Kidney (tissue), 13 donors: ENCODE measurements at regions not wholly inside any gene's neighbourhood (a gene's known extent, or its start where the extent isn't known, plus 50 kb on each side); places are given as distances from the start of the nearest gene placed in this dataset.

Source experiments
- DNase-seq, 5 donors: peaks; one replicate each; pipeline ENCODE4 v3.0.0-alpha.2; 2013 to 2020
- FAIRE-seq: peaks from 2 replicates; lab custom pipeline; 2012; peaks lifted over from hg19 to GRCh38; lab: Jason Lieb, UNC
- H3K27ac ChIP-seq, 2 donors: one replicate each; pipeline ENCODE4 v1.7.0; 2013; ENCODE audit warnings: low read depth in 2 of 2, low read length in 2 of 2, inconsistent platforms in 1 of 2
- H3K27me3 ChIP-seq: one replicate; pipeline ENCODE4 v1.7.1; 2013; ENCODE audit warnings: low read length, inconsistent platforms; ENCODE audit not compliant: control insufficient read depth, insufficient read depth
- H3K36me3 ChIP-seq, 3 donors: one replicate each; pipeline versions ENCODE4 v1.7.0 to v1.7.1; 2013; ENCODE audit warnings: low read length in 3 of 3, control low read depth in 1 of 3, inconsistent platforms in 1 of 3; ENCODE audit not compliant: insufficient read depth in 3 of 3, control insufficient read depth in 2 of 3
- H3K4me1 ChIP-seq, 3 donors: one replicate each; pipeline versions ENCODE4 v1.7.0 to v1.7.1; 2013; ENCODE audit warnings: low read length in 3 of 3, inconsistent platforms in 1 of 3, low read depth in 1 of 3; ENCODE audit not compliant: control insufficient read depth in 2 of 3, insufficient read depth in 2 of 3
- H3K4me3 ChIP-seq, 3 donors: one replicate each; pipeline versions ENCODE4 v1.7.0 to v1.8.1; 2013; ENCODE audit warnings: low read length in 3 of 3, control low read depth in 1 of 3, inconsistent platforms in 1 of 3
- H3K9ac ChIP-seq, 3 donors: one replicate each; pipeline versions ENCODE4 v1.7.0 to v1.7.1; 2013; ENCODE audit warnings: low read length in 3 of 3, control low read depth in 1 of 3, inconsistent platforms in 1 of 3
- H3K9me3 ChIP-seq, 3 donors: one replicate each; pipeline versions ENCODE4 v1.7.0 to v1.7.1; 2013; ENCODE audit warnings: low read length in 3 of 3, control low read depth in 1 of 3, inconsistent platforms in 1 of 3; ENCODE audit not compliant: control insufficient read depth in 2 of 3, insufficient read depth in 1 of 3
- intact Hi-C: fragments of 100-400 bp; cut with DNase I; formaldehyde crosslinking; loops from one replicate; pipeline ENCODE4 v1.11.1; 2022
- TF ChIP-seq, protein P1 (sequence below): IDR thresholded peaks from 3 replicates; pipeline ENCODE4 v1.5.1; 2012; ENCODE audit warnings: mild to moderate bottlenecking, moderate library complexity, borderline replicate concordance; ENCODE audit not compliant: insufficient read depth; ENCODE audit errors: extremely low read depth
- donor health status: control.
- donor health status: control.
- donor health status: control.
- donor health status: control.
- donor health status: control.
- donor health status: DM: yes; HTN: yes; CAD: no.
- donor health status: Normal renal cell carcinoma (clear cell type).

DNA sequence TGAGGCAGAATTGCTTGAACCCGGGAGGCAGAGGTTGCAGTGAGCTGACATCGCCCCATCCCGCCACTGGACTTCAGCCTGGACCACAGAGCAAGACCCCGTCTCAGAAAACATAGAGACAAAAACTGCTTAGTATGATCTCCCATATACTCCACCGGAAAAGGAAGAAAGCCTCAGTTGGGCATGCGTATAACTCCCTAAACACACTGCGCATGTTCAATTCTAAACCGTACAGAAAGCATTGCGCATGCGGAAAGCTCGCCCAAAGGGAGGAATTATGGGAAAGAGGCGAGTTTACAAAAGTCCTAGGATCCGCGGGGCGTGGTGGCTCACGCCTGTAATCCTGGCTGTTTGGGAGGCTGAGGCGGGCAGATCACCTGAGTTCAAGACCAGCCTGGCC, 312.7 kb upstream of the ERCC4 start:
- Histone ChIP-seq H3K9me3 (no peaks in the 10 kb centered on the region), H3K36me3 (no peaks in the 10 kb centered on the region), H3K27ac (no peak overlapping the region), H3K9ac (no peak overlapping the region), H3K4me1 (no peaks in the 10 kb centered on the region), H3K27me3 (no peaks in the 10 kb centered on the region), H3K4me3 (no peak overlapping the region)
- TF ChIP-seq, protein P1, sequence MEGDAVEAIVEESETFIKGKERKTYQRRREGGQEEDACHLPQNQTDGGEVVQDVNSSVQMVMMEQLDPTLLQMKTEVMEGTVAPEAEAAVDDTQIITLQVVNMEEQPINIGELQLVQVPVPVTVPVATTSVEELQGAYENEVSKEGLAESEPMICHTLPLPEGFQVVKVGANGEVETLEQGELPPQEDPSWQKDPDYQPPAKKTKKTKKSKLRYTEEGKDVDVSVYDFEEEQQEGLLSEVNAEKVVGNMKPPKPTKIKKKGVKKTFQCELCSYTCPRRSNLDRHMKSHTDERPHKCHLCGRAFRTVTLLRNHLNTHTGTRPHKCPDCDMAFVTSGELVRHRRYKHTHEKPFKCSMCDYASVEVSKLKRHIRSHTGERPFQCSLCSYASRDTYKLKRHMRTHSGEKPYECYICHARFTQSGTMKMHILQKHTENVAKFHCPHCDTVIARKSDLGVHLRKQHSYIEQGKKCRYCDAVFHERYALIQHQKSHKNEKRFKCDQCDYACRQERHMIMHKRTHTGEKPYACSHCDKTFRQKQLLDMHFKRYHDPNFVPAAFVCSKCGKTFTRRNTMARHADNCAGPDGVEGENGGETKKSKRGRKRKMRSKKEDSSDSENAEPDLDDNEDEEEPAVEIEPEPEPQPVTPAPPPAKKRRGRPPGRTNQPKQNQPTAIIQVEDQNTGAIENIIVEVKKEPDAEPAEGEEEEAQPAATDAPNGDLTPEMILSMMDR: no peak
- FAIRE-seq (no peak), DNase-seq (no peak)
- intact Hi-C loops: no loop called here

DNA sequence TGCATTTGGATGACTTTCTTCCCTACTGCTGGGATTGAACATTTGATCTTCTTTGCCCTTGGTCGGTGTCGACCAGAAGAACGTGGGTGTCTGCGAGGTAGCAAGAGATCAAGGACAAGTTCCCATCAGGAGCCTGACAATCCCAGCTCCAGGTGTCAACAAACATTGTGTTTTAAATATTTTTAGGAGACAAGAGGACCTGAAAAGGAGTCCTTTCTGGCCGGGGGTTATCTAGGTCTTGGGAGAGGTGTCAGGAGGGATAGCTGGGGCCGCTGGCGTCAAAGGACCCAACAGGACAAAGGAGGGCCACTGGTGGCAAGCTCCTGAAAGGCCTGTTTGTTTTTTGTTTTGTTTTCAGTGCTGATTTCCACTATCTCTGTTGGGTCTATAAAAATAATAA, 308.4 kb upstream of the ERCC4 start:
- no peak for FAIRE-seq
- no peak for DNase-seq
- Histone ChIP-seq H3K4me1 (no peaks in the 10 kb centered on the region), H3K9me3 (no peaks in the 10 kb centered on the region), H3K27ac (no peak overlapping the region), H3K36me3 (no peaks in the 10 kb centered on the region), H3K27me3 (no peaks in the 10 kb centered on the region), H3K9ac (no peak overlapping the region), H3K4me3 (no peak overlapping the region)
- TF ChIP-seq, protein P1: no peak
- intact Hi-C loops: no loop called here

DNA sequence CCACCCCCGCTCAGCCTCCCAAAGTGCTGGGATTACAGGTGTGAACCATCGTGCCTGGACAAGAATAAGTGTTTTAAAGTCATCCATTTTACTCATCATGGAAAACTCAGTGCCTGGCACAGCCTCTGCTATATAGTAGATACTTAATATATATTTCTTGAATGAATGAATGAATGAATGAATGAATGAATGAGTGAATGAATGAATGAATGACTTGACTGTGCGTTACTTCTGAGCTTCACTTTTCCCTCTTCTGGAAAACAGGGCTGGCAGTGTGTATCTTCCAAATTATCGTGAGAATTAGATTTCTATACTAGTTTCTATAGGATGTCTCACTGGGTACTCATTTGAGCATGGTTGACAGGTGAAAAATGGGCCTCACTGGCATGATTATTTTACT, 307.3 kb upstream of the ERCC4 start:
- FAIRE-seq (no peak), DNase-seq (no peak)
- no peaks in the 10 kb centered on the region for H3K36me3 ChIP-seq
- H3K4me3 ChIP-seq: no peak overlapping the region
- no peaks in the 10 kb centered on the region for H3K27me3 ChIP-seq
- no peaks in the 10 kb centered on the region for H3K4me1 ChIP-seq
- TF ChIP-seq, protein P1: no peak
- intact Hi-C loops: no loop called here
- no peaks in the 10 kb centered on the region for H3K9me3 ChIP-seq
- no peak overlapping the region for H3K9ac ChIP-seq
- H3K27ac ChIP-seq: no peak overlapping the region

DNA sequence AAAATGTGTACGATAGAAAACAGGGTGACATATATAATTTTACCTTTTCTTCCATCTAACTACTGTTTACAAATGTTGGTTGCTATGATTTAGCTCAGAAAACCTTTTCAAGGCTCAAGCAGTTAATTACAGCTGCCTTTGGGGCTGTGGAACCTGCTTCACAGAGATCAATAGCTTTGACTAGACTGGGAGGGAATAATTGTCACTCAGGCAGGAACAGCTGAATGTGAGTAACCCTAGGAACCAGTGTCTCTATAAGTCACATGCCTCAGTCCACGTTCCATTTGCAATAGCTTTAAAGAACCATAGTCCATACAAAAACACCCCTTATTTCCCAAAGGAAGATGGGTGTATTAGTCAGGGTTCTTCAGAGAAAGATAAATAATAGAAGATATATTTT, 306.8 kb upstream of the ERCC4 start:
- no peak for FAIRE-seq
- no peaks in the 10 kb centered on the region for H3K9me3 ChIP-seq
- H3K27me3 ChIP-seq: no peaks in the 10 kb centered on the region
- intact Hi-C loops: no loop called here
- TF ChIP-seq, protein P1: no peak
- H3K36me3 ChIP-seq: no peaks in the 10 kb centered on the region
- DNase-seq: no peak
- H3K4me3 ChIP-seq: no peak overlapping the region
- no peak overlapping the region for H3K27ac ChIP-seq
- no peaks in the 10 kb centered on the region for H3K4me1 ChIP-seq
- H3K9ac ChIP-seq: no peak overlapping the region
